HCT116 (cell line): ENCODE measurements at regions not wholly inside any gene's neighbourhood (a gene's known extent, or its start where the extent isn't known, plus 50 kb on each side); places are given as distances from the start of the nearest gene placed in this dataset.

ENCODE experiments used
- ATF3 ChIP-seq: IDR thresholded peaks from 2 replicates; pipeline ENCODE4 v1.6.1; 2012
- CTCF ChIP-seq, 3 experiments: fragments of 200-600 bp in 1 of 3; sonication (generic) in 1 of 3; IDR thresholded peaks in 2 of 3; conservative IDR thresholded peaks in 1 of 3; 2 replicates each; pipeline ENCODE4 v1.5.1; 2012 to 2017; ENCODE audit warnings: low read depth in 2 of 3, low read length in 2 of 3, antibody characterized with exemption in 1 of 3, borderline replicate concordance in 1 of 3, control low read depth in 1 of 3, mild to moderate bottlenecking in 1 of 3, mixed read lengths in 1 of 3, mixed run types in 1 of 3, moderate library complexity in 1 of 3; ENCODE audit not compliant: insufficient read depth in 1 of 3
- POLR2A ChIP-seq: IDR thresholded peaks from 2 replicates; pipeline ENCODE4 v1.7.0; 2011; ENCODE audit warnings: borderline replicate concordance; ENCODE audit not compliant: insufficient read depth, insufficient read length; ENCODE audit errors: extremely low read depth
- SP1 ChIP-seq: IDR thresholded peaks from 2 replicates; pipeline ENCODE4 v1.6.1; 2012; ENCODE audit warnings: low read depth
- TCF7L2 ChIP-seq: IDR thresholded peaks from 2 replicates; pipeline ENCODE4 v1.7.0; 2011; ENCODE audit warnings: borderline replicate concordance, inconsistent platforms; ENCODE audit not compliant: insufficient read depth, insufficient read length; ENCODE audit errors: extremely low read depth
- YY1 ChIP-seq: IDR thresholded peaks from 2 replicates; pipeline ENCODE4 v1.6.1; 2011; ENCODE audit warnings: low read length, low read depth, moderate library complexity, mild to moderate bottlenecking; ENCODE audit not compliant: insufficient replicate concordance; ENCODE audit errors: extremely low read depth

GRCh38 chr7:3154881-3155494 is 111.3 kb upstream of the CARD11 start:
- no peak for TF ChIP-seq POLR2A
- no peak for TF ChIP-seq SP1
- TF ChIP-seq TCF7L2: no peak
- TF ChIP-seq CTCF (IDR thresholded peaks at IDR 0.05 in 2 of 3, conservative IDR thresholded peaks at IDR 0.05 in 1 of 3; ENCODE audit: borderline replicate concordance in 1 of 3, insufficient read depth in 1 of 3, low read depth in 2 of 3, low read length in 2 of 3): peak; percentile 56 to 67 (median 66)
- TF ChIP-seq ATF3: no peak
- no peak for TF ChIP-seq YY1
